Trophoblast cell (in vitro differentiated cells and primary cell): ENCODE measurements at regions not wholly inside any gene's neighbourhood (a gene's known extent, or its start where the extent isn't known, plus 50 kb on each side); places are given as distances from the start of the nearest gene placed in this dataset.

Source experiments
- DNase-seq, 2 donors: peaks; one replicate each; pipeline ENCODE4 v3.0.0-alpha.2; 2016
- H2AFZ ChIP-seq: 2 replicates; pipeline ENCODE4 v1.6.1; 2013; ENCODE audit warnings: low read length, moderate library complexity, mild to moderate bottlenecking; ENCODE audit not compliant: insufficient read depth, poor library complexity
- H2AK5ac ChIP-seq: 2 replicates; pipeline ENCODE4 v1.6.1; 2013; ENCODE audit warnings: mild to moderate bottlenecking, low read length
- H2BK120ac ChIP-seq: 2 replicates; pipeline ENCODE4 v1.6.1; 2013; ENCODE audit warnings: low read length, mild to moderate bottlenecking, moderate library complexity; ENCODE audit not compliant: insufficient read depth, poor library complexity
- H2BK12ac ChIP-seq: 2 replicates; pipeline ENCODE4 v1.6.1; 2013; ENCODE audit warnings: mild to moderate bottlenecking, low read length, moderate library complexity
- H2BK5ac ChIP-seq: 2 replicates; pipeline ENCODE4 v1.6.1; 2013; ENCODE audit warnings: low read length, low read depth, moderate library complexity, mild to moderate bottlenecking; ENCODE audit not compliant: poor library complexity
- H3K14ac ChIP-seq: 2 replicates; pipeline ENCODE4 v1.6.1; 2013; ENCODE audit warnings: mild to moderate bottlenecking, low read length
- H3K18ac ChIP-seq: 2 replicates; pipeline ENCODE4 v1.6.1; 2013; ENCODE audit warnings: mild to moderate bottlenecking, low read length
- H3K23ac ChIP-seq: 2 replicates; pipeline ENCODE4 v1.6.1; 2013; ENCODE audit warnings: low read length
- H3K27ac ChIP-seq: 2 replicates; pipeline ENCODE4 v1.5.1; 2013; ENCODE audit warnings: low read depth, mild to moderate bottlenecking, inconsistent platforms, low read length, moderate library complexity
- H3K27me3 ChIP-seq: 2 replicates; pipeline ENCODE4 v1.6.1; 2013; ENCODE audit warnings: inconsistent platforms, mild to moderate bottlenecking, low read length, moderate library complexity; ENCODE audit not compliant: insufficient read depth
- H3K36me3 ChIP-seq, 2 experiments: 1 replicate in 1 of 2; 2 replicates in 1 of 2; pipeline ENCODE4 v1.6.1; 2013; ENCODE audit warnings: low read length in 2 of 2, mild to moderate bottlenecking in 2 of 2, moderate library complexity in 1 of 2; ENCODE audit not compliant: insufficient read depth in 2 of 2, control insufficient read depth in 1 of 2
- H3K4ac ChIP-seq: 2 replicates; pipeline ENCODE4 v1.6.1; 2013; ENCODE audit warnings: low read depth, mild to moderate bottlenecking, low read length, moderate library complexity
- H3K4me1 ChIP-seq, 2 experiments: 1 replicate in 1 of 2; 2 replicates in 1 of 2; pipeline ENCODE4 v1.6.1; 2013; ENCODE audit warnings: low read length in 2 of 2, mild to moderate bottlenecking in 2 of 2, moderate library complexity in 1 of 2; ENCODE audit not compliant: insufficient read depth in 2 of 2, control insufficient read depth in 1 of 2
- H3K4me2 ChIP-seq: 2 replicates; pipeline ENCODE4 v1.6.1; 2013; ENCODE audit warnings: inconsistent platforms, mild to moderate bottlenecking, low read length, moderate library complexity
- H3K4me3 ChIP-seq: 2 replicates; pipeline ENCODE4 v1.5.1; 2013; ENCODE audit warnings: mild to moderate bottlenecking, low read depth, low read length, inconsistent platforms
- H3K79me1 ChIP-seq: one replicate; pipeline ENCODE4 v1.6.1; 2013; ENCODE audit warnings: low read length
- H3K79me2 ChIP-seq: 2 replicates; pipeline ENCODE4 v1.6.1; 2013; ENCODE audit warnings: low read length, mild to moderate bottlenecking; ENCODE audit not compliant: control insufficient read depth, insufficient read depth, poor library complexity
- H3K9ac ChIP-seq: 2 replicates; pipeline ENCODE4 v1.6.1; 2013; ENCODE audit warnings: mild to moderate bottlenecking, low read length
- H3K9me3 ChIP-seq: 2 replicates; pipeline ENCODE4 v1.6.1; 2013; ENCODE audit warnings: low read depth, mild to moderate bottlenecking, control low read depth, inconsistent platforms, low read length; ENCODE audit not compliant: insufficient read depth
- H4K12ac ChIP-seq: 2 replicates; pipeline ENCODE4 v1.6.1; 2013; ENCODE audit warnings: low read depth, mild to moderate bottlenecking, low read length, moderate library complexity
- H4K8ac ChIP-seq: 2 replicates; pipeline ENCODE4 v1.6.1; 2013; ENCODE audit warnings: low read depth, mild to moderate bottlenecking, low read length, moderate library complexity
- H4K91ac ChIP-seq: one replicate; pipeline ENCODE4 v1.6.1; 2013; ENCODE audit warnings: low read depth, mild to moderate bottlenecking, low read length, moderate library complexity
- WGBS: extraction: QIAGEN DNeasy Blood & Tissue Kit; methylation state at CpG from one replicate; pipeline ENCODE4 v1.1.7; 2013; ENCODE audit warnings: missing lambda C conversion rate; ENCODE audit not compliant: insufficient read length, insufficient coverage; ENCODE audit errors: extremely low coverage; 5-methylcytosine and 5-hydroxymethylcytosine counted together

- H4K91ac ChIP-seq, result no peak overlapping the region
- no peak overlapping the region for H3K18ac ChIP-seq
- no peak overlapping the region for H3K4me2 ChIP-seq
- no peaks in the 10 kb centered on the region for H3K79me2 ChIP-seq
- H3K36me3 ChIP-seq, result no peaks in the 10 kb centered on the region
- no peaks in the 10 kb centered on the region for H3K9me3 ChIP-seq
- no peak overlapping the region for H3K9ac ChIP-seq
- no peak overlapping the region for H2AFZ ChIP-seq
- no peak overlapping the region for H2BK120ac ChIP-seq
- DNase-seq, result peak in 1 of 2 donors; percentile 11
- H3K23ac ChIP-seq, result no peak overlapping the region
- H3K14ac ChIP-seq, result no peak overlapping the region
- no peak overlapping the region for H2BK5ac ChIP-seq
- H3K4ac ChIP-seq, result no peak overlapping the region
- H3K27me3 ChIP-seq, result no peaks in the 10 kb centered on the region
- no peaks in the 10 kb centered on the region for H3K79me1 ChIP-seq
- WGBS, result no CpG with 5 or more reads among the region's 8 CpGs
- no peak overlapping the region for H4K8ac ChIP-seq
- H3K27ac ChIP-seq, result no peak overlapping the region
- H2AK5ac ChIP-seq, result no peak overlapping the region
- H2BK12ac ChIP-seq, result no peak overlapping the region
- no peak overlapping the region for H3K4me3 ChIP-seq
- H4K12ac ChIP-seq, result no peak overlapping the region
- H3K4me1 ChIP-seq, result no peaks in the 10 kb centered on the region
Measured at GRCh38 chr16:17647879-17648872, 177.4 kb upstream of the XYLT1 start.

GRCh38 chr16:17643935-17644334 is 173.2 kb upstream of the XYLT1 start:
- H2BK120ac ChIP-seq, result no peak overlapping the region

GRCh38 chr16:17641990-17642389 is 171.2 kb upstream of the XYLT1 start:
- Histone ChIP-seq H2BK5ac (no peak overlapping the region), H3K27me3 (no peaks in the 10 kb centered on the region), H3K79me1 (no peaks in the 10 kb centered on the region), H4K12ac (no peak overlapping the region), H3K36me3 (no peaks in the 10 kb centered on the region), H3K4ac (no peak overlapping the region), H2AK5ac (no peak overlapping the region), H3K79me2 (no peaks in the 10 kb centered on the region), H3K4me1 (no peaks in the 10 kb centered on the region), H4K8ac (no peak overlapping the region), H3K14ac (no peak overlapping the region), H3K4me3 (no peak overlapping the region), H3K9me3 (no peaks in the 10 kb centered on the region), H2BK12ac (no peak overlapping the region), H3K4me2 (no peak overlapping the region), H2AFZ (no peak overlapping the region), H3K9ac (no peak overlapping the region), H3K23ac (no peak overlapping the region), H3K18ac (no peak overlapping the region), H2BK120ac (no peak overlapping the region), H4K91ac (no peak overlapping the region), H3K27ac (no peak overlapping the region)
- DNase-seq, result no peak
- no CpG with 5 or more reads among the region's 2 CpGs for WGBS

More at GRCh38 chr16:17643935-17644334, 173.2 kb upstream of the XYLT1 start:
- Histone ChIP-seq H3K23ac (no peak overlapping the region), H3K4me1 (no peaks in the 10 kb centered on the region), H3K9me3 (no peaks in the 10 kb centered on the region), H3K79me2 (no peaks in the 10 kb centered on the region), H3K36me3 (no peaks in the 10 kb centered on the region), H3K14ac (no peak overlapping the region), H3K9ac (no peak overlapping the region), H3K4me3 (no peak overlapping the region), H3K4me2 (no peak overlapping the region), H3K18ac (no peak overlapping the region), H4K8ac (no peak overlapping the region), H3K79me1 (no peaks in the 10 kb centered on the region), H2AFZ (no peak overlapping the region), H3K27me3 (no peaks in the 10 kb centered on the region), H3K4ac (no peak overlapping the region), H2BK5ac (no peak overlapping the region), H4K12ac (no peak overlapping the region), H4K91ac (no peak overlapping the region), H2AK5ac (no peak overlapping the region), H2BK12ac (no peak overlapping the region), H3K27ac (no peak overlapping the region)
- no CpG with 5 or more reads among the region's 2 CpGs for WGBS
- no peak for DNase-seq

GRCh38 chr16:17638134-17638533 is 167.4 kb upstream of the XYLT1 start:
- no peak overlapping the region for H4K91ac ChIP-seq
- no peak overlapping the region for H2AFZ ChIP-seq
- no peak overlapping the region for H3K4ac ChIP-seq
- no peak overlapping the region for H2AK5ac ChIP-seq
- H3K36me3 ChIP-seq, result no peaks in the 10 kb centered on the region
- H3K23ac ChIP-seq, result no peak overlapping the region
- no peak overlapping the region for H3K18ac ChIP-seq
- H4K12ac ChIP-seq, result no peak overlapping the region
- no peak for DNase-seq
- peaks cover 2% of the 10 kb centered on the region for H3K9me3 ChIP-seq
- no CpG with 5 or more reads among the region's 8 CpGs for WGBS
- no peaks in the 10 kb centered on the region for H3K79me2 ChIP-seq
- H4K8ac ChIP-seq, result no peak overlapping the region
- no peak overlapping the region for H3K9ac ChIP-seq
- no peak overlapping the region for H3K4me2 ChIP-seq
- H3K4me1 ChIP-seq, result peaks cover 0 to 3% of the 10 kb centered on the region in 2 experiments
- no peak overlapping the region for H2BK5ac ChIP-seq
- H3K4me3 ChIP-seq, result no peak overlapping the region
- no peak overlapping the region for H2BK120ac ChIP-seq
- no peaks in the 10 kb centered on the region for H3K27me3 ChIP-seq
- H3K27ac ChIP-seq, result no peak overlapping the region
- no peaks in the 10 kb centered on the region for H3K79me1 ChIP-seq
- no peak overlapping the region for H3K14ac ChIP-seq
- no peak overlapping the region for H2BK12ac ChIP-seq
